HG02943 (cell line): ENCODE measurements at regions not wholly inside any gene's neighbourhood (a gene's known extent, or its start where the extent isn't known, plus 50 kb on each side); places are given as distances from the start of the nearest gene placed in this dataset.
"Not testable (repeated sequence)": the region's sequence is repeated elsewhere in the genome, so short reads cannot be mapped to it uniquely, and the experiment has no call there.

ENCODE experiments used
- ATAC-seq: cut with Tn5 transposase; IDR thresholded peaks from one replicate; pipeline ENCODE4 v1.9.1; 2021; ENCODE audit warnings: mild to moderate bottlenecking, low read depth, moderate library complexity; ENCODE audit not compliant: unreplicated experiment

DNA sequence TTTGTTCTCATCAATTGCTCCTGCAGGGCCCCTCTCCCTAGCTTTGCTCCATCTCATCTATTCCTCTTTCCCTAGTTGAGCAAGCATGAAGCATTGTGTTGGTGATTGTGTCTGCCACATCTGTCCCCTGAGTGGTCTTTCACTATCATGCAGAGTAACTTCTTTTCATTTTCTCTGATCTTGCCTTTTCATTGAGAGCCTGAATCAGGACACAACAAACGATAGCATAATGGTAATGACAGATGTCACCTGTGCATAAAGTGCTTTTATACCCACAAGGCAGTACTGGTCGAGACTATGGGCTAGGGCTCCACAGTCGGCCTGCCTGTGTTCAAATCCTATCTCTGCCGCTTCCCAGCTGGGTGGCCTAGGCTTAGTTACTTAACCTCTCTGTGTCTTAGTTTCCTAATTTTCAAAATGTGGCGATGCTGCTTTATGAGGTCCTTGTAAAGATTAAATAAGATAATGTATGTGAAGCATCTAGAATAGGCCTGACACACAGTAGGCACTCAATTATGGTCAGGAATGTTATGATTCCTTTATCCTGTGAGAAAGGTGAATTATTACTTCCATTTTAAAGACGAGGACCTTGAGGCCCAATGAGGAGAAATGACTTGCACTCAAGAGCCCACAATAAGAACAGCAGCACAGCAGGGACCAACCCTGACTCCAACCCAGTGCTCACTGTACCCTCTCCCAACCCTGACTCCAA is 137.1 kb upstream of the ZNF618 start:
- ATAC-seq = no peak

- ATAC-seq = not testable (repeated sequence)
Measured at GRCh38 chr9:113739605-113740507, 136.3 kb upstream of the ZNF618 start.

GRCh38 chr9:113740508-113741500 is 135.3 kb upstream of the ZNF618 start:
- not testable (repeated sequence) for ATAC-seq

DNA sequence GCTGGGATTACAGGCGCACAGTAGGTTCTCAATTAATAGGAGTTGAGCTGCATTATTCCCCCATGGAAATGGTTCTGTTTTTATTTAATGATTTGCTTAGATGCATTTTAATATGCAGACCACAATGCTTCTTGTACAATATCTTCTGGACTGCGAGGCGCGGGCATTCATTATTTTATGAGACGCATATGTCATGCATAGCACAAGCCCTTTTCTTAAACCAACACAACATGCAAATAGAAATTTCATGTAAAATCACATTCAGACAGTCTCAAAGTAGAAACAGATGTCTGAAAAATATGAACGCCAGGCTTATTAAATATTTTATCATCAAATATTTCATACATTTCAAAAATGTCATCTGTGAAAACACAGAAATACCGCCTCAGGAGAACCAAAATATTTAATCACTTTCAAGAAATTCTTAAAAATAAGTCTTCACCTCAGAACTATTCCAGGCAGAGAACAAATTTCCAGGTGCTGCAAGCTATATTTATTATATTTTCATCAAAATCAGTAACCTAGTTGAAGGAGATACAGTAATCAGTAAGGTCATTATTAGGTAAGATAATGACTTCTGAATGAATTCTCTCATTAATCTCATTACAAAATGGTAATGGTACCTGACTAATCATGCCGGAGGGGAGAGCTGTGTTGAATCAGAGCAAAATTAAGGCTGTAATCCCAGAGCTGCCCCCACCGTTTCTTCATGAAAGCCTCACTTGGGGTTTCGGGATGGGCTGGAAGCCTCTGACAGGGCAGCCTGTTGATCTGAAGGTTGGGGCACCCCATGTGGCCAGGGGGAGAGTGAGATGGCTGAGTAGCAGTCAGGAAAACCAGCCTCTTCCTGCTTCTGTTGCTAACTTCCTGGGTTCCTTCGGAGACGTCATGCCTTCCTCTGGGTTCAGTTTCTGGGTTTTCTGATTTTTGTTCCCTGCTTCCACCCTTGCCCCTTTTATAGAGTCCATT is 133.9 kb upstream of the ZNF618 start:
- no peak for ATAC-seq

- ATAC-seq = no peak
Measured at GRCh38 chr9:113742878-113743277, 133.2 kb upstream of the ZNF618 start.

DNA sequence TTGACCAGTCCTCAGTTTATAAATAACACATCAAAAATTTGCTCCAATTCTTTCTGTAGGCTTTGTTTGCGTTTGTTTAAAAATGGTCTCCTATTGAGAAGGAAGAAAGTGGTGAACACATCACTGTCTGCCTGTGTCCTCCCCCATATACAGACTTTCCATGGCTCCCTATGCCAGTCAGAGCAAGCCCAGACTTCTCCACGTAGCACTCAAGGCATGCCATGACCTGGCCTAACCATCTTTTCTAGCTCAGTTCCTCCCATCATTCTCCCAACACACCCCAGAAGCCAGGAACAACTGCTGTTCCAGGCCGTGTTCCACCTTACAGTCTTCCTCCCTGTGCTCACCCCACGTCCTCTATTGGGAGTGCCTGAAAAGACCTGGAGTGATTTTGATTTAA is 129.6 kb upstream of the ZNF618 start:
- ATAC-seq = no peak

DNA sequence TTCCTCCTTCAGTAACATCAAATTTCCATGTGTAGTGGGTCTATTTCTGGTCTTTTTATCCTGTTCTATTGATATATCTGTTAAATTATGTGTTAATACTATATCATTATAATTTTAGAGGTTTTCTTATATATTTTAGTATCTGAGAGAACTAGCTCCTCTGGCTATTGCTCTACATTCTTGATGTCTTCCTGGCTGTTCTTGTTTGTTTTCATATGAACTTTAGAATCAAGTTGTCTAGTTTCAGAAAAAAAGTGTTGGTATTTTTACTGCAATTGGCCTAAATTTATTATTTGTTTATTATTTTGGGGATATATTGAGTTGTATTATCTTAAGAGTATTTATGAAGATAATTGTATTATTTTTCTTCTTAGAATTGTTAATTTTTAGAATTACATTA is 128.0 kb upstream of the ZNF618 start:
- no peak for ATAC-seq

- no peak for ATAC-seq
Measured at GRCh38 chr9:113753398-113754119, 122.5 kb upstream of the ZNF618 start.

- ATAC-seq = no peak
Measured at GRCh38 chr9:113754739-113755138, 121.4 kb upstream of the ZNF618 start.

- no peak for ATAC-seq
Measured at GRCh38 chr9:113755433-113755832, 120.7 kb upstream of the ZNF618 start.

DNA sequence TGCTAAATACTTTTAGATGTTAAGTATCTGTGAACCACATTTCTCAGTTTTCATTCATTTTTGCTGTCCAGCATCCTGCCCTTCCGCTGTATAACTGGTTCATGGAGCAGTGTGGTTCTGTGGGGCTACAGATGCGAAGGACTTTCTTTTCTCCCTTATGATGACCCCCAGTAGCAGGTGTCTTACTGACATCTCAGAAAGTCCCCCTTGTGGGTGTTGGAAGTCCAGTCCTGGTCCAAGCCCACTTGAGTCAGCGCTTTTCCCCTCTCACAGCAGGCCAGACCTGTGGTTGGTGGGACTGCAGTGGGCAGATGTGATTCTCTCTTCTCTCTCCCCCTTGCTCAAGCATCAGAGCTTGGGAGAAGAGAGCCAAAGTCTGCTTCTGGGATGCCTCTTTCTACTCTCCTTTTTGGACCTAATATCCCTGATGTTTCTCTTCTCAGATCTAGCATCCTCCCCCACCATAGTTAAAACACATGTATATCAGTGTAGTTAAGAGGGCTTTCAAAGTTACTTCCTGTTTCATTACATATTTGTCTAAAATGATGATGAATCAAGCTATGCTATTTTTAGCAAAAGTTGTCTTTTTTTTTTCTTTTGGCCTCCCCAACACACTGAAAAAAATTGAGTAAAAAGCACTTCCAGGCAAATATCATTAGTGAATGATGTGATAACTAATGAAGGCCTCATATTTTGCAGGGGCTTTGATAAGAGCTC is 119.5 kb upstream of the ZNF618 start:
- ATAC-seq = no peak

DNA sequence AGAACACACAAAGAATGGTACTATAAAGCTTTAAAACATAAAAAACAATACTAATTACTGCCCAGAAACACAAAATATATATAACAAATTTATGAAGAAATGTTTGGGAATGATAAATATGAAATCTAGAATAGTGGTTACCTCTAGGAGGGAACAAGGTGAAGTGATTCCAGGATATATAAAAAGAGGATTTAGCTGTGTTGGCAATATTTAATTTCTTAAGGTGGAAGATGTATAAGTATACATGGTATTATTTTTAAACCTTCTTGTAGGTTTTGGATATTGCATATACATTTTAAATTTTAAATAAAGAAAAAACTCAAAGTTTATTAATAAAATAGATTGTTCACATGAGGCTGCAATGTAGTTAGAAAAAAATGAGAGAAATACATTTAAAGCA is 112.7 kb upstream of the ZNF618 start:
- no peak for ATAC-seq

DNA sequence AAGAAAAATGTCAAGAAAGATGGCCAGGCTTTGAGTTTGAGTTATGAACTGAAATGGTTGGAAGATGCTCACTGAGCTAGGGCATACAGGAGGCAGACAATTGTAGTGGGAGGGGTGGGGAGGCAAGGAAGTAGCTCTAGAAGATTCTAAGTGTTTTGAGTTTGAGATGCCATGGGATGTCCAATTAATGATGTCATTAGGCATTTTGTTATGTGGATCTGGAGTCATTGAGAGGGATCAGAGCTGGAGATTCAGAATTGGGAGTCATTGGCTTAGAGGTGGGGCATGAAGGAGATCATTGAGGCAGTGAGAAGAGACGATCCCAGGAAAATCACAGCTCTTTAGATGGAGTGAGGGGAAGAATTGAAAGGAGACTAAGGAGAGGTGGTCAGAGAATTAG is 111.5 kb upstream of the ZNF618 start:
- no peak for ATAC-seq

DNA sequence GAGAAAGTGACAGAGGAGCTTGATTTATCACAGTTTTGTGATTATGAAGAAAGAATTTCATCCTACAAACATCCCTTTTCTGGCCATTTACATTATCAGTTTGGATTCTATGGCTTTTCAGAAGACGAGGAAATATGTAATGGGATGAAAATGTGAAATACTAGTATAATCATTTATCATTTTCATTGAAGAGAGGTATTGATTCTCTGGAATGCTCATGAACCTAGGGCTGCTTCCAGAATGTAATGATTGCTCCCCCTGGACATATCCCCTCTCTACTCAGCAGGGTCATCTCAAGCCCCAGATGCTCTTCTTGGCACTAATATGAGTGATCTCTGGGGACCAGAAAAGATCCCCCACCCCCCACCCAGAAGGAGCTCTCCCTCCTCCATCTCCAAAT is 106.7 kb upstream of the ZNF618 start:
- ATAC-seq = no peak

- ATAC-seq = no peak
Measured at GRCh38 chr9:113770396-113770795, 105.7 kb upstream of the ZNF618 start.

- no peak for ATAC-seq
Measured at GRCh38 chr9:113771199-113771598, 104.9 kb upstream of the ZNF618 start.

- ATAC-seq = no peak
Measured at GRCh38 chr9:113772121-113772810, 103.8 kb upstream of the ZNF618 start.

- no peak for ATAC-seq
Measured at GRCh38 chr9:113774963-113775362, 101.1 kb upstream of the ZNF618 start.
